ENCODE measurements at regions not wholly inside any gene's neighbourhood (a gene's known extent, or its start where the extent isn't known, plus 50 kb on each side); places are given as distances from the start of the nearest gene placed in this dataset.

GRCh38 chr2:122210898-122211856 lies 455.7 kb downstream of the TSN start:
- TF ChIP-seq, protein P1, sequence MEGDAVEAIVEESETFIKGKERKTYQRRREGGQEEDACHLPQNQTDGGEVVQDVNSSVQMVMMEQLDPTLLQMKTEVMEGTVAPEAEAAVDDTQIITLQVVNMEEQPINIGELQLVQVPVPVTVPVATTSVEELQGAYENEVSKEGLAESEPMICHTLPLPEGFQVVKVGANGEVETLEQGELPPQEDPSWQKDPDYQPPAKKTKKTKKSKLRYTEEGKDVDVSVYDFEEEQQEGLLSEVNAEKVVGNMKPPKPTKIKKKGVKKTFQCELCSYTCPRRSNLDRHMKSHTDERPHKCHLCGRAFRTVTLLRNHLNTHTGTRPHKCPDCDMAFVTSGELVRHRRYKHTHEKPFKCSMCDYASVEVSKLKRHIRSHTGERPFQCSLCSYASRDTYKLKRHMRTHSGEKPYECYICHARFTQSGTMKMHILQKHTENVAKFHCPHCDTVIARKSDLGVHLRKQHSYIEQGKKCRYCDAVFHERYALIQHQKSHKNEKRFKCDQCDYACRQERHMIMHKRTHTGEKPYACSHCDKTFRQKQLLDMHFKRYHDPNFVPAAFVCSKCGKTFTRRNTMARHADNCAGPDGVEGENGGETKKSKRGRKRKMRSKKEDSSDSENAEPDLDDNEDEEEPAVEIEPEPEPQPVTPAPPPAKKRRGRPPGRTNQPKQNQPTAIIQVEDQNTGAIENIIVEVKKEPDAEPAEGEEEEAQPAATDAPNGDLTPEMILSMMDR (IDR thresholded peaks at IDR 0.05; ENCODE audit: control extremely low read depth, extremely low read depth, low read depth, missing control alignments) = no peak
- POLR2A ChIA-PET = no interaction called here
- CTCF ChIA-PET = interaction anchor here (0.8 kb wide), 1 partner anchor 14 kb away, joined by 3 read pairs; no protein-coding TSS in a partner anchor
- no peak for DNase-seq (ENCODE audit: extremely low spot score)

DNA sequence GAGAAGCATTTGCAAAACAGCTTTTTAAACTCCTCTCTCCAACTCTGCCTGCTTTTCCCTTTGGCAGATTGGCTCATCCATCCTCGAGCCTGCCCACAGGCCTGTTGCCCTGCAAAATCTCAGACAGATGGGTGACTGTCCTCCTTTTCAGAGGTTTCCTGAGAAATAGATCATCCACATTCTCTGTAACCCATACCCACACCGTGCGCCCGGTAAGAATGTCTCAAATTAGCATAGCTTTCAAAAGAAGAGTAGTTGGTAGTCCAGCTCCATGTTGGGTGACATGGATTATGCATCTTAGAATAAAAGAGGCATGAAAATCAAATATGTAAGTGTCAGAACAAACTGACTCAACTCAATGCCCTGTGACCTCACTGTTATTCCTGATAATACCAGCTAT lies 457.9 kb downstream of the TSN start:
- no peak for DNase-seq (ENCODE audit: extremely low spot score)
- ChIA-PET POLR2A (no interaction called here), CTCF (no interaction called here)
- TF ChIP-seq, protein P1 (IDR thresholded peaks at IDR 0.05; ENCODE audit: control extremely low read depth, extremely low read depth, low read depth, missing control alignments) = no peak

DNA sequence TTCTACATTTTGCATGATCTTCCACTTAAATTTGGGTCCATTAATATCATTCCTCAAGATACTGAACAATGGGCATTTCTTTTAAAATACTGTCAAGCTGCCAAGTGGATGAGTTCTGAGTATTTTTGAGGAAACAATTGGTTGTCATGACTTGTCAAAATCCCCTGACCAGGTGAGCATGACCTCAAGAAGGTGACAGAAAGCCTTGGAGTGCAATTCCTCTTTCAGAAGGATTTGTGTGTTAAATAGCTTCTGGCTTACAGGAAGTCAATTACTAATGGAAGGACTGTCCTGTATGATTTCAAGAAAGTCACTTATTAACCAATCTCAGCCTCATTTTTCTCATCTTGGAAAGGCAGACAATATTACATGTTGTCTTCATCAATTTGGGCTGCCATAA lies 460.6 kb downstream of the TSN start:
- no peak for DNase-seq (ENCODE audit: extremely low spot score)
- POLR2A ChIA-PET = no interaction called here
- CTCF ChIA-PET = interaction anchor here (1.3 kb wide), 1 partner anchor 20 kb away, joined by 3 read pairs; no protein-coding TSS in a partner anchor
- TF ChIP-seq, protein P1 (IDR thresholded peaks at IDR 0.05; ENCODE audit: control extremely low read depth, extremely low read depth, low read depth, missing control alignments) = no peak

DNA sequence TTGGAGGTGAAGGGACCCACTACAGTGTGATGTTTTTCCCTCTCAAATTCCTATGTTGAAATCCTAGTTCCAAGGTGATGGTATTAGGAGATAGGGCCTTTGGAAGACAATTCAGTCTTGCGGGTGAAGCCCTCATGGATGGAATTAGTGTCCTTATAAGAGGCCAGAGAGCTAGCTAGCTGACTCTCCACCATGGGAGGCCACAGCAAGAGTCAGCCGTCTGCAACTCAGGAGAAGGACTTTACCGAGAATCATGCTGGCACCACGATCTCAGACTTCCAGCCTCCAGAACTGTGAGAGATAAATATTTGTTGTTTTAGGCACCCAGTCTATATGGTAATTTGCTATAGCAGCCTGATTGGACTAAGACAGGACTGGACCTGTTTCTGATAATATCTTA lies 461.4 kb downstream of the TSN start:
- ChIA-PET POLR2A (no interaction called here), CTCF (no interaction called here)
- TF ChIP-seq, protein P1 (IDR thresholded peaks at IDR 0.05; ENCODE audit: control extremely low read depth, extremely low read depth, low read depth, missing control alignments) = no peak
- no peak for DNase-seq (ENCODE audit: extremely low spot score)

DNA sequence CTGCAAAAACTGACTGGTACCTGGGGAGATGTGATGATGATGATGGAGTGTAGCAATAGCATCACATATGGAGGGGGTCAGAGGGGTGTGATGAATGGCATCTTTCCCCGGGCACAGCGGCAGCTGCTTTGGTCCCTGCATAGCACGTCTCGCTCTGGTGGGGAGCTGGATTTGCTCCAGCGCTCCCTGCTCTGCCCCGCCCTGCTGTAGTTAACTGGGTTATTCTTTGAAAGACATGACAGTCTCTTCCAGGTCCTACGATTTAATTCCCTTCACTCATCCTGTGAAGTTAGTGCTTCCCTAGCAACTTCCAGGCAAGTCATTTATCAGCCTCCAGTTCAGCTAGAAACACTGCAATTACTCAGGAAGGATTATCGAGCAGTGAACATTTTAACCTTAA lies 463.1 kb downstream of the TSN start:
- ChIA-PET POLR2A (no interaction called here), CTCF (interaction anchor here (1.3 kb wide), 1 partner anchor 56 kb away, joined by 3 read pairs; no protein-coding TSS in a partner anchor)
- TF ChIP-seq, protein P1 (IDR thresholded peaks at IDR 0.05; ENCODE audit: control extremely low read depth, extremely low read depth, low read depth, missing control alignments) = no peak
- DNase-seq (ENCODE audit: extremely low spot score) = no peak

DNA sequence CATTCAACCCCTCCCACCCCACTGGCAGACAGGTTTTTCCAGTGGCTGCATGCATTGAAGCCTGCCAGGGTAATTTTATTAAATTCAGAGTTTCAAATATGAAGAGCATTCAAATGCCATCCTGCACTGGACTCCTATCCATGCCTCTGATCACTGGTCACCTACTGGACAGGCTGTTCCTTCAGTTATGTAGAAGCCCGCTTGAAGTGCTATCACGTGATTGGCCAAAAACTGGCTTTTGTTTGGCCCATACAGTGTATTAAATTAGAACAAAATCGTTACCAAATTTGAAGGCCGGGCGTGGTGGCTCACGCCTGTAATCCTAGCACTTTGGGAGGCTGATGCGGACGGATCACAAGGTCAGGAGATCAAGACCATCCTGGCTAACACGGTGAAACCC lies 464.1 kb downstream of the TSN start:
- no peak for DNase-seq (ENCODE audit: extremely low spot score)
- POLR2A ChIA-PET = no interaction called here
- TF ChIP-seq, protein P1 (IDR thresholded peaks at IDR 0.05; ENCODE audit: control extremely low read depth, extremely low read depth, low read depth, missing control alignments) = no peak
- CTCF ChIA-PET = no interaction called here

Measured in GM10248 (cell line).